GM18498 (cell line): ENCODE measurements at regions not wholly inside any gene's neighbourhood (a gene's known extent, or its start where the extent isn't known, plus 50 kb on each side); places are given as distances from the start of the nearest gene placed in this dataset.
"Not testable (repeated sequence)": the region's sequence is repeated elsewhere in the genome, so short reads cannot be mapped to it uniquely, and the experiment has no call there.

ENCODE experiments used
- ATAC-seq: cut with Tn5 transposase; IDR thresholded peaks from one replicate; pipeline ENCODE4 v1.9.1; 2021; ENCODE audit warnings: mild to moderate bottlenecking, moderate library complexity; ENCODE audit not compliant: unreplicated experiment

DNA sequence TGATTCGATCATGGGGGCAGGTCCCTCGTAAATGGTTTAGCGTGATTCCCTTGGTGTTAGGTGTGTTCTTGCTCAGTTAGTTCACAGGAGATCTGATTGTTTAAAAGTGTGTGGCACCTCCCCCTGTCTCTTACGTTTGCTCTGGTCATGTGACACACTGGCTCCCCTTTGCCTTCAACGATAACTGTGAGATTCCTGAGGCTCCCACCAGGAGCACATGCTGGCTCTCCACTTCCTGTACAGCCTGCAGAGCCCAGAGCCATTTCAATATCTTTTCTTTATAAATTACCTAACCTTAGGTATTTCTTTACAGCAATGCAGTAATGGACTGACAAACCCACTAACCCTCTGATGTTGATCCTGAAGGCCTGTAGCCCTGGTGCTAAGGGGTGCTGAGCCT lies 141.9 kb downstream of the FCRL5 start:
- ATAC-seq = no peak

DNA sequence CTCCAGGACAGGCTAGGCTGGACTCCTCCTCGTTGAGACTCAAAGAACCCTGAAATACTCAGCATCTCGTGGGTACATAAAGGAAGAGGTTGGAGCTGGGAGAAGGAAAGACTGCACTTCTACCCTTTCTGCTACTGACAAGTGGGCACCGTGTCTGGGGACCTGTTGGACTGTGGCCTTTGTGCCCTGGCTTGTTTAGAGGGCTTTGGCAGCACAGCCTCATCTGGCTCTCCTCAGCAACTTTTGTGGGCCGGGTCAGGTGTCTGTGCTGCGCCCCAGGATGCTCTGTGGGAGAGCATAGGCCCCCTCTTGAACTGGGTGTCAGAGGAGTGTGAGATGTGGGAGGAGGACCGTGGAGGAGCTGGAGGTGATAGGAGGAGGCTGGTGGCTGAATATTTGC lies 142.4 kb downstream of the FCRL5 start:
- ATAC-seq = no peak

DNA sequence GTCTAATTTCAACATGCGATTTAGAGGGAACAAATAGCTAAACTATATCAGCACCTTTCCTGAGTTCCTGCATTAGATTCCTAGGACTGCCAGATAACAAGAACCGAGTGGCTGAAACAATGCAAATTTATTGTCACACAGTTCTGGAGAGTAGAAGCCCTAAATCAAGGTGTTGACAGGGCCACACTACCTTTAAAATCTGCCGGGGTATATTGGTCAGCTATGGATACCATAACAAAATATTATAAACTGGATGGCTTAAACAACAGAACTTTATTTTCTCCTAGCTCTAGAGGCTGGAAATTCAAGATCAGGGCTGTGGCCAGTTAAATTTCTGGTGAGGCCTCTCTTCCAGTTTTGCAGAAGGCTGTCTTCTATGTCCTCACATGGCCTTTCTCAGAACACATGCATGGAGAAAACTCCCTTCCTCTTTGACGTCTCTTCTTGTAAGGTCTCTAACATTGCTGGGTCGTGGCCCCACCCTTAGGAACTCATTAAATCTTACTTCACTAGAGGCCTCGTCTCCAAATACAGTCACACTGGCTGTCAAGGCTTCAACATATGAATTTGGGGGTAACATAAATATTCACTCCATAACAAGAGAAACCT lies 144.3 kb downstream of the FCRL5 start:
- no peak for ATAC-seq

DNA sequence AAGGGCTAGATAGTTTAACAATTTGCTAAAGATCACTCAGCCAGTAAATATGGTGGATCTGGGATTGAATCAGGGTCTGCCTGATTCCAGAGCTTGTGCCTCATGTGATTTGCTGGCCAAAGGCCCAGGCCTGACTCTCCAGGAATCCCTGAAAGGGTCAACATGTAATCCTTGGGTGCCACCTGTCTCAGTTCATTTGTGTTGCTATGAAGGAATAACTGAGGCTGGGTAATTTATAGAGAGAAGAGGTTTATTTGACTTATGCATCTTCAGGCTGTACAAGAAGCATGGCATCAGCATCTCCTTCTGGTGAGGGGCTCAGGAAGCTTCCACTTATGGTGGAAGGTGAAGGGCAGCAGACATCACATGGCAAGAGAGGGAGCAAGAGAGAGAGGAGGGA lies 144.9 kb downstream of the FCRL5 start:
- no peak for ATAC-seq

DNA sequence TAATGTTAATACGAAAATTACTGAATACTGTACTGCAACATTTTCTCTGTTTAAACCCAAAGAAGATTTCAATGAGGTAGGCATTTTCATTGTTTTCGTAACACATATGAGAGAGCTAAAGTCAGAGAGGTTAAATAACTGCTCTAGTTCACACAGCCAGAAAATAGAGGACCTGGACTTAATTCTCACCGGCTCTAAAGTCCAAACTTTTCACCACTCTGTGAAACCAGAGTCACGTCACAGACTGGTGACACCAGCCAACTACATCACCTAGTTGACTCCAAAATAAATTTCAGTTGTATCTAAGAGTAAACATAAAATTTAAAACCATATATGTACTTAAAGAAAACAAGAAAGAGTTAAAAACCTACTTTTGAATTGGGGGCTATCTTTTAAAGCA lies 146.7 kb downstream of the FCRL5 start:
- ATAC-seq = no peak

GRCh38 chr1:157404614-157405013 lies 147.7 kb downstream of the FCRL5 start:
- ATAC-seq = no peak

GRCh38 chr1:157404063-157404501 lies 148.2 kb downstream of the FCRL5 start:
- peak; percentile 28 for ATAC-seq

DNA sequence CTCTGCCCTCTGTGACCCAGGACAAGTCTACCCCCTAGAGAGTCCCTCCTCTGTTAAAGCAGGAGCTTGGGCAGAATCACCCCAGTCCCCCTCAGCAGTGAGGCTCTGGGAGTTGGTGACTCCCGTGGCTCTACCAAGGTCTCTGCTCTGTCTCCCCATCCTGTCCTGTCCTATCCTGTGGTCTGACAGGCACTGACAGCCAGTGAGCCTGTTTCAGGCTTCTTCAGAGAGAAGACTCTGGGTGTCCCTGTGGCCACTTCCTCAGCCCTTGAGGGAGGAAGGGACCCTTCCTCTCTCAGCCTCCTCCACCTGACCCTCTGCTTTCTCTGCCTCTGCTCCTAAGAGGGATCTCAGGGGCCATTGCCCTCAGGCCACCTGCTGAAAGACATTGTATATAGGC lies 148.7 kb downstream of the FCRL5 start:
- ATAC-seq = peak; percentile 22

DNA sequence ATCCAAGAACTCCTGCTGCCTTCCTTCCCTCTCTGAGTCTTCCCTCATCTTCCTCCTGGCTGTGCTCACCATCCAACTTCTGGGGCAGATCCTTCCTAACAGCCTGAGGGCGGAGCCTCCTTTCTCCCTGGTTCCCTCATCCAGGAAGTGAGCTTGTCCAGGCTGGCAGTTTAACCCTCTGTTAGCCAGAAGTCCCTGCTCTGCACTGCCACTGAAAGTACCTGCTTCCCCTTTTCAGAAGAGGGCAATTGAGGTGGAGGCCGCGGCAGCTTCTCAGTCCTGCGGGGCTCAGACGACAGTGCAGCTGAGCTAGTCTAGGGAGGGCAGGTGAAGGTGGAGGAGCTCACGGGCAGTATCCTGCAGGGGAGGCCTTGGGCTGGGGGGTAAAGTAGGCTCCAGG lies 149.1 kb downstream of the FCRL5 start:
- ATAC-seq = peak; percentile 77

- no peak for ATAC-seq
These were observed 151.5 kb downstream of the FCRL5 start for GRCh38 chr1:157400766-157401165.

- peak; percentile 73 for ATAC-seq
These were observed 152.3 kb downstream of the FCRL5 start for GRCh38 chr1:157399984-157400382.

GRCh38 chr1:157399343-157399983 lies 152.9 kb downstream of the FCRL5 start:
- peak; percentile 22 for ATAC-seq

DNA sequence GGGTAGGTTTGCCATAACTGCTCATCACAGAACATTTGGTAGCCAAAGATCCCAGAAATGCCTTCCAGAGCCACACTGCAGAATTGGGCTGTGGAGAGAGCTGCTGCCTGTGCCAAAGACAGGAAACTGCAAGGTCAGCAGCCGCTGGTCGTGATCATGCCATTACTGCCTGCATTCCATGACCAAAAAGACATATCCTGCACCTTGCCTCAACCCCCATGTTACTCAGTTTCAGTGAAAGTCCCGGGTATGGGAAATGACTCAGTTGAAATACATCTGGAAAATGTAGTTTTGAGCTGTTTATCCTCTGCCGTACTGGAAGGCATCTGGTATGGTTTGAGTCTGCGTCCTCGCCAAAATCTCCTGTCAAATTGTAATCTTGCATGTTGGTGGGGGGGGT lies 161.7 kb downstream of the FCRL5 start:
- no peak for ATAC-seq

- no peak for ATAC-seq
These were observed 164.3 kb downstream of the FCRL5 start for GRCh38 chr1:157388057-157388456.

- ATAC-seq = no peak
These were observed 168.1 kb downstream of the FCRL5 start for GRCh38 chr1:157384258-157384657.

DNA sequence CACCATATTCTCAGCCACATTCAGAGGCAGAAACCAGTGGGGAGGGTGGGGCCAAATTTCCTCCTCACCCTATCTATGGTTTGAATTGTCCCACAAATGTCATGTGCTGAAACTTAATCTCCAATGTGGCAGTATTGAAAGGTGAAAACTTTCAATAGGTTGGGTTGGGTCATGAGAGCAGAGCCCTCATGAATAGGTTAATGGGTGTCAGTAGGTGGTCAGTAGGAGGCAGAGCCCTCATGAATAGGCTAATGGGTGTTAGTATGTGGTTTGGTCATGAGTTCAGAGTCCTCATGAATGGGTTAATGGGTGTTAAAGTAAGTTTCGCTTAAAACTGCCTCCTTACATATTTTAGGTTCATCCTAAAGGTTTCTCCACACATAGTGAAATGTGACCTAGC lies 170.0 kb downstream of the FCRL5 start:
- ATAC-seq = no peak

DNA sequence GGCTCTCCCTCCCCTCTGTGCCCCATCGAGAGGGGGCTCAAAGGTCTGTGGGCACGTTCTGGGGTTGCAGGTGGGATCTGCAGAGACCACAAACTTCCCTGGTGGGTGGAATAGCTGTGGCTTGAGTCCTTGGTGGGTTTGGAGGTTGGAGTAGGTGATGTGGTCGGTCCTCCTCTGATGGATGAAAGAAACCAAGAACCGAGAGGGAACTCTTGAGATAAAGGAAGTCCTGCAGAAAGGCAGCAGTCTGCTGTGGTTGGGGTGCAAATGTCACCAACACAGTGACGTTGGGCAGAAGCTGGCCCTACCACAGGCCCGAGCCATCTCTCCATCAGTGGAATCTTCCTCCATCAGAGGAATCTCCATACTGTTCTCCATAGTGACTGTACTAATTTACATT lies 171.8 kb downstream of the FCRL5 start:
- no peak for ATAC-seq

DNA sequence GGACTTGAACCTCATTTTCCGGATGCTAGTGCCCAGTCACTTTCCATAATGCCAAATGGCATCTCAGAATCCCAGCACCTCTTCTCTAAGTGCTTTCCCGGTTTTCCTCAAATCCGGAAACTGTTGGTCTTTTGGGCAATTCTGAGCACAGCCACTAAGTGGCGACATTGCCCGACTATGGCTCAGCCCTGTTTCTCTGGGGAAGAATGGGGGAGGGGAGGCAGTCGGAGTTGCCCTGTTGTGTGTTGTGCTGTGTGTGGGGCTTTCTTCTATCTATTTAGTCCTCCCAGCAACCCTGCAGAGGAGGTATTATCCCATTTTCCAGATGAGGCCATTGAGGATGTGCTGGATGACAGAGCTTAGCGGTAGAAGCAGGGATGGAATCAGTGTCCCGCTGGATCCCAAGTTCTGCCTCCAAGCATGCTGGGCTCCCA lies 175.0 kb downstream of the FCRL5 start:
- not testable (repeated sequence) for ATAC-seq

DNA sequence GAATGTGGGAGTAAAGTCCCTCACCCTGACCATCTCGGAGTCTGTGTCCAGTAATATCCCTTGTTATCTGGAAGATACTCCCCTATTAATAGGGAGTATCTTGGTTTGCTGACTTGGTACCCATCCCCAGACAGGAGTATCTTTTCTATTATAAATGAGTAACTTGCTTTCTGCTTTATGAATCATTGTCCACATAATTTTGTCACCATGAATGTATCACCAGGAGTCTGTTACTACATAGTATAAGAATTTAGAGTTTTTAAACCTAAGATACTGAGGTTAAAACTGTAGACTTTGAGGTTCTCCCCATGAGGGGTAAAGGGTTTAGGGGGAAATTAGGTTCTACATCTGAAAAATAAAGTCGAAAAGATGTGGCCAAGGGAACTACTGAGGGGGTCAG lies 175.6 kb downstream of the FCRL5 start:
- no peak for ATAC-seq

- not testable (repeated sequence) for ATAC-seq
These were observed 180.0 kb downstream of the FCRL5 start for GRCh38 chr1:157372311-157372710.

DNA sequence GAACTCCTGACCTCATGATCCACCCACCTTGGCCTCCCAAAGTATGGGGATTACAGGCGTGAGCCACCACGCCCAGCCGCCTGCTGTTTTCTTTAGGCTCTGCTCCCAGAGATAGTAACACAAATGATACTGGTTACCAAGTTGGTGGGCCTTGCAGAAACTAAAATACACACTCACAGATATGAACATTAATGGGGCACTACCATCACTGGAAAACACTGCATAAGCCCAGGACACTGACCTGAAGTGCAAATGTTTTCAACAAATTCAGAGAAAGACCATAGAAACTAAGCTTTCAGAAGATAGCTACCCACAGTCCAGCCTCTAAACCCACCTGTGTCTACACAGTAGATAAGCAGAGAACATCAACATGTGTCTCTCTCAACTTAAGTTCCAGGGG lies 180.5 kb downstream of the FCRL5 start:
- no peak for ATAC-seq

GRCh38 chr1:157371221-157371620 lies 181.1 kb downstream of the FCRL5 start:
- ATAC-seq = no peak

DNA sequence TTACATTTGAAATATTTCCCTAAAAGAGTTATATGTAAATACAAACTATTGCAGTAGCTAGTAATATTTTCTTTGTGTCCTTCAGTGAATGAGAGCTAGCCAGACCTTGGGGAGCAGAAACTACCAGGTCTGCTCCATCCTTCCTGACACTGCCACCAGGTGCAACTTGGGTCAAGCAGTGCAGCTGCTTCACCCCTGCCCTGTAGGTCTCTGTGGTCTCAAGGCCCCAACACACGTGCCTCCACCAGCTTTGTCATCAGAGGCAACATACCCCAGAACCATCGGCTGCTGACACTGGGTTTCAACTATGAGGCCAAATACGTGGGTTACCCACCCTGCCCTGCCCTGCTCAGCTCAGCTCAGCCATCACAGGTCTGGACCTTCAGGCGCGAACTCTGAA lies 181.6 kb downstream of the FCRL5 start:
- ATAC-seq = no peak
